ENCODE measurements at regions not wholly inside any gene's neighbourhood (a gene's known extent, or its start where the extent isn't known, plus 50 kb on each side); places are given as distances from the start of the nearest gene placed in this dataset.
"Not testable (repeated sequence)": the region's sequence is repeated elsewhere in the genome, so short reads cannot be mapped to it uniquely, and the experiment has no call there.

- not testable (repeated sequence) for TF ChIP-seq POLR2A (IDR thresholded peaks at IDR 0.05; ENCODE audit: low read depth, low read length); TAF1 (IDR thresholded peaks at IDR 0.05; ENCODE audit: low read depth, low read length); POLR2AphosphoS5 (IDR thresholded peaks at IDR 0.05; ENCODE audit: low read depth, low read length); PAX5 (IDR thresholded peaks at IDR 0.05; ENCODE audit: insufficient read depth, low read length, severe bottlenecking)
Observed at GRCh38 chr5:20988933-20989332, 1000.9 kb upstream of the CDH18 start.

Measured in GM12891 (cell line).